HT1080 (cell line): ENCODE measurements at regions not wholly inside any gene's neighbourhood (a gene's known extent, or its start where the extent isn't known, plus 50 kb on each side); places are given as distances from the start of the nearest gene placed in this dataset.
"Not testable (repeated sequence)": the region's sequence is repeated elsewhere in the genome, so short reads cannot be mapped to it uniquely, and the experiment has no call there.

ENCODE experiments used
- DNase-seq: peaks from one replicate; pipeline ENCODE4 v3.0.0-alpha.2; 2015; ENCODE audit warnings: low read depth

DNA sequence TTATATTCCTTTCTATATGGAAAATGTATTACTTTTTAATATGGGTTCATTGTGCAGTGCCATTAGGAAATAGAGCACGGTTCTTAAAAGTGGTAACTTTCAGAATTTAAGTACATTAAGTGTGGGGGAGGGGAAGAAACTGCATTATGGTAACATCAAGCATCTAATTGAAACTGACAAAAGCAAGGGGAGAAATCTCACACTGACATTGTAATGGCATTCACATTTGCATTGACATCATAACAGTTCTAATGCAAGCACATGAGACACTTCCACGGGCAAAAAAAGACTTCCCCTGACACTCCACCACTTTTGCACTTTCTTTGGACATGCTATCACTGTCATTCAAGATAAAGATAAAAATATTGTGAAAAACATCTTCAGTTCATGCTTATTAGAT, 431.3 kb upstream of the SMIM21 start:
- DNase-seq = no peak

DNA sequence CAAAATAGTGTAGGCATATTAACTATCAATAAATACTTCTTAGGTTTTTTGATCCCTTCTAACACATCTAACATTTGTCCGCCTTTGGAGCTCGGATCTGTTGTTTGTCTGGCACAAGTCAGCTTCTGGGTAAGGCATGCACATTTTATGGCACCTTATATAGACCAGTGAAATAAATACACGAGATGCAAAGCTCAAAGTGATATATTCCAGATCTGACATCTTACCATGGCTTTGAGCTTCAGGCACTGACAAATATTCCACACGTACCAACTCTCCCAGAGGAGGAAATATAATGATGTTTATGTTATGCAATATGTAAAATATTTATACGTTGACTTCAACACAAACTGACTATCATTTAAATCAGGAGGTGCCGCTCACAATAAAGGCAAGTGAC, 430.1 kb upstream of the SMIM21 start:
- DNase-seq = no peak

DNA sequence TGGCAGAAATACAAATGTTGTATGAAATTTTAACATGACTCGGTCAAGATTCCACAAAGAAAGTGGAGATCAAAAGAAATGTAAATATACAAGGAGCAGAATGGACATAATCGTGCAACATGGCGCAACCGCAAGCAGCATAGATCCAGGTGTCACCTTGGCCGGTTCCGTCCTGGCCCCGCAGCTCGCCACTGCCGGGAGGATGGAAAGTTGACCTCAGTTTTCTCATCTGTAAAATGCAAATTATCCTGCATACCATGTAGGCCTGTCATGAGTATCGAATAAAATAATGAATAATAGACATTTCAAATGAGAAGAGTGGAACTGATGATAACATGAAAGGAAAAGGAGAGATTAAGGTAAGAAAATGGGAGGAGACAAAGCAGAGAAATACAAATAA, 427.3 kb upstream of the SMIM21 start:
- no peak for DNase-seq

DNA sequence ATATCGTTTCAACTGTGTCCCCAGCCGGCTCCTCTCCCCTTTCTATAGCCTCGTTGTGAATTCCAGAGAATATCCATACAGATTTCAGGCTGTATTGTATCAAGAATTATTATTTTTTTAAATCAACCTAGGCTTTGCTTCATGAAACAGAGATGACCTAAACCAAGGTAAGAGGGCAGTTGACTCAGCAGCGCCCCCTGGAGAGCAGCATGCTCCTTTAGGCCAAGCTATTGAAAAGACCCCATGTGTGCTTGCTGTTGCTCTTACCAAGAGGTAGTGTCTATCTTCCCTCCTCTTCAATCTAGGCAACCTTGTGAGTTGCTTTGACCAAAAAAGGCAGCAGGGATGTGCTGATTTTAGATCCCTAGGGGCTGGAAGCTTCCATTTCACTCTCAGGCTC, 426.7 kb upstream of the SMIM21 start:
- peak; percentile 22 for DNase-seq

DNA sequence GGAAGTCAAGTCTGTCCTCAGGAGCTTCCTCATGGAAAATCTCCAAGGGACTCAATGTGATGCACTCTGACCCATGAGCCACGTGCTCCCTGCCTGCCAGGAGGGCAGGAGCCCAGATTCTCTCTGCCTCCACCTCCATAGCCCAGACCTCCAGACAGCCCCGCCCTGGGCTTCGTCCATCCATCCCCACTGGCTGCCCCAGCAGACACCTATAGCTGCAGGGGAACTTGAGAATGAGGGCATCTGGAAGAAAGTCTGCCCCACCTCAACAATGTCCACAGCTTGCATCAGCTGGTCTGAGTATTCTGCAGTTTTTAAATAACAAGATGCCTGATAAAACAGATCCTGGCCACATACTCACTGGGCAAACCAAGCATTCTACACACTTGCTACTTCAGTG, 418.8 kb upstream of the SMIM21 start:
- no peak for DNase-seq

DNA sequence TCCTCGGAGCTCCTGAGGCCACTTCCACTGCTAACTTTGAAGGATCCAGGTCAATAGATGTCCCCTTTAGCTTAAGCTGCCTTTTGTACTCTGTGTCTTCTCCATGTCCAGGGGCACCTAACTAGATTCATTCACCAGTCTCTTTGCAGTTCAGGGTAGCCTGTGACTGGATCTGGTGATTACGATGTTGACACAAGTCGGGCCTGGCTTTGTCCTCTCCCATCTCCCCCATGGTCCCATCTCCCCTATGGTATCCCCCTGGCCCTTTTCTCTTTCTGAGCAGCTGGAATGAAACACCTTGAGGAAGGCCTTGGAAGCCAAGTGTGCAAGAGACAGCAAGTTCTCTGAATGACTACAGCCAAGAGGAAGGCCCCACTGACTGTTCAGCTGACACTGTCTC, 417.9 kb upstream of the SMIM21 start:
- DNase-seq = no peak

DNA sequence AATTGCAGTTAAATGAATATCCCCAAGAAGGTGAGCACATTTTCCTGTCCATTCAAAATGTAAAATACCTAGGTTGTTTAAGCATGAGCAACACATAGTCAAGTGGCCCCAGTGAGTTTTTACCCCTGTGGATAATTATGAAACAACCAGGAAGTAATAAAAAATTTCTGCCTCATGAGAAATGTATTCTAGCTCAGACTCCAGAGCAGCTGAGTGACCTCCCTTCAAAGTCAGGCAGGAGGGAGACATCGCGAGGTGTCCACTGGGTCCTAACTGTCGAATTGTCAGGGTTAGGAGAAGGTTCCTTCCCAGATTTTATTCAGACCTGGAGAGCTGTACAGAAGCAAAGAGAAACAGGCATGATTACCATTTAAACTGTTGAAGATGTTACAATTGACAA, 416.6 kb upstream of the SMIM21 start:
- peak; percentile 28 for DNase-seq

DNA sequence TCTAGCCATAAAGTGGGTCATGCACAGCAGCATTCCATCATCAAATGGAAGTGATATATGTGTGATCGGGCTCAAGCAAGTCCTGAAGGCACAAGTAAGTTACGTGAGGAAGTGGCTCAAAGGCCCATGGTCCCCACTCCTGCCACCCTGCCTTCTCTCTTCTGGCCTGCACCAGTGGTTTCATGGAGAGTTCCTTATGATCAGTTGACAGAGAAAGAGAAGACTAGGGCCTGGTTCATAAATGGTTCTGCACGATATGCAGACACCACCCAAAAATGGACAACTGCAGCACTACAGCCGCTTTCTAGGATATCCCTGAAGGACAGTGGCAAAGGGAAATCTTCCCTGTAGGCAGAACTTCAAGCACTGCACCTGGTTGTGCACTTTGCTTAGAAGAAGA, 412.6 kb upstream of the SMIM21 start:
- DNase-seq = no peak

DNA sequence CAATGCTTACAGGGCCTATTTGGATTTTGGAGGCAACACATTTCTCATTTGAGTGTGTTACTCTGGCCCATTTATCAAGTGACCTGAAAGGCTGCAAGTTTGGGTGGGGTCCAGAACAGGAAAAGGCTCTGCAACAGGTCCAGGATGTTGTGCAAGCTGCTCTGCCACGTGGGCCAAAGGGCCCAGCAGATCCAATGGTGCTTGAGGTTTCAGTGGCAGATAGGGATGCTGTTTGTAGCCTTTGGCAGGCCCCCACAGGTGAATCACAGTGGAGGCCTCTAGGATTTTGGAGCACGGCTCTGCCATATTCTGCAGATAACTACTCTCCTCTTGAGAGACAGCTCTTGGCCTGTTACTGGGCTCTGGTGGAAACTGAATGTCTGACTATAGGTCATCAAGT, 412.2 kb upstream of the SMIM21 start:
- not testable (repeated sequence) for DNase-seq

DNA sequence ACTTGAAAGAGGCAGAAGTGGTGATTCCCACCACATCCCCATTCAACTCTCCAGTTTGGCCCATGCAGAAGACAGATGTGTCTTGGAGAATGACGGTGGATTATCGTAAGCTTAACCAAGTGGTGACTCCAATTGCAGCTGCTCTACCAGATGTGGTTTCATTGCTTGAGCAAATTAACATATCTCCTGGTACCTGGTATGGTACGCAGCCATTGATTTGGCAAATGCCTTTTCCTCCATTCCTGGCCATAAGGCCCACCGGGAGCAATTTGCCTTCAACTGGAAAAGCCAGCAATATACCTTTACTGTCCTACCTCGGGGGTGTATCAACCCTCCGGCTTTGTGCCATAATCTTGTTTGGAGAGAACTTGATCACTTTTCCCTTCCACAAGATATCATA, 411.5 kb upstream of the SMIM21 start:
- no peak for DNase-seq

DNA sequence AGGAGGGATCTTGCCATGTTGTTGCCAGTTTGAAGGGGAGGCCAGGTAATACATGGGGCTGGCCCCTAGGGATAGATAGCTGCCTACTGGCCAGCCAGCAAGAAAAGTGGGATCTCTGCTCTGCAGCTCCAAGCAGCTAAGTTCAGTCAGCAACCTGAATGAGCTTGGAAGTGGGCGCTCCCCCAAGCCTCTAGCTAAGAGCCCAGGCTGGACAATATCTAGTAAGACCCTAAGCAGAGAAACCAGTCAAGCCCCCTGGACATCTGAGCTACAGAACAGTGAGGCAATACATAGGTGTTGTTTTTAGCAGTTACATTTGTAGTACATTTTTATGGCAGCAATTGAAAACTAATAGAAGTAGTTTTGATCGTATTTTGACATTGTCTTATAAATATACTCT, 409.8 kb upstream of the SMIM21 start:
- DNase-seq = no peak

DNA sequence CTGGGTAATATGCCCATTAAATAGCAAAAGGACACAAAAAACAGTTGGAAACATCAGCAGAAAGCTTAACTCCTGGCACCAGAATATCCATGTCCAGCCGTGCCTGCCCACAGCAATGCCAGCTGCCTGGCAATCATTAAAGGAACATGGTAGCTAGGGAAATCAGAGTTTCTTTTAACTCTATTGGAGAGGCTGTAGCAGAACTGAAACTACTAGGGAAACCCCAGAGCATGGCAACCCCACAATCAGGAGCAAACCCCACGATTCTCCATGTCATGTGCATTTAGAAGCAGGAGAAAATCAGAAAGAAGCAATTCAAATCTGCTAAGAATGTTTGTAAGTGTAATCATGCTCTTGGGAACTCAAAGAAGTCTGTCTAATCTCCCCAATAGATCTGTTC, 409.0 kb upstream of the SMIM21 start:
- no peak for DNase-seq

DNA sequence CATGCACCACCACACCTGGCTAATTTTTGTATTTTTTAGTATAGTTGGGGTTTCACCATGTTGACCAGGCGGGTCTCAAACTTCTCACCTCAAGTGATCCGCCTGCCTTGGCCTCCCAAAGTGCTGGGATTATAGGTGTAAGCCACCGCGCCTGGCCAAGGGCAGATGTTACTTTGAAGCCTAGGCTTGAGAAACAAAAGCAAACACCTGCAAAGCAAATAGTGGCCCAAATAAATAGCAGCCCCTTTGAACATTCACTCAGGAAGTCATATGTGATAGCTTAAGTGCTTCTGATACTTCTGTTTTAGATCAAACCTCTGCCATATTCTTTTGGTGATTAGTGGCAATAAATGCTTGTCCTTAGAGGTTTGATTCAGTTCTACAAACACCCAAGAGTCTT, 404.5 kb upstream of the SMIM21 start:
- DNase-seq = no peak

DNA sequence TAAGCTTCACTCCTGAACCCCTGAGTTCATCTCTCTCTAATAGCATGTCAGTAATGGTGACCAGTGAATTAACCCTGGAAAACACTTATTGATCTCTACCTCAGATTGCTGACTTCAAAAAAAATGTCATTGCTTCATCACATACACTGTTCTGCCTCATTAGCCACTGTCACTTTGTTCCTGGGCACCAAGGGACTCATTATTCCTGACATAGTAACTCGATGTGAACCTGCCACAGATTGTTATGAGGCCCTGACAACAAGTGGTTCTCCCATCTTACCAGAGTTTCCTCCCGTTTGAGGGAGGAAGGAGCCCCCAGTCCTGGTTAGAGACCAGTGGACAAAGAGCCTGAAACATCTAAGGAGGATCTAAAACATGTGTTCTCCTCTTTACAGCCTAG, 403.3 kb upstream of the SMIM21 start:
- DNase-seq = no peak

DNA sequence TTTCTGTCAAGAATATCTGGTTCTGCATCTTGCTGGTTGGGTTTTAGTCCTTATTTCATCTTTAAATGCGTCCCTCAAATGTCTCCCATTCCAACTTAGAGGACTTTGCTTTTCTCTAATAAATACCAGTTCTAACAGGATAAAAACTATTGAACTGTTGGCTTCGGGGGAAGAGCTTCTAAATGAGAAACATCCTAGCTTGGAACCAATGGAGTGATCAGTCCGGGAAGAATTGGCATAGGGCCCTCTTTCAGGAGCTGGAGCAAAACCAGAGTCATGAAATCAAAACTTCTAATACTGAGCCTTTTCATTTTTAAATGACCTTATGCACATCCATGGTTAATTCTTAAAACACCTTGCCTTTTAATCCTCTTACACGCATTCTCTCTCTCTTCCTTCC, 401.6 kb upstream of the SMIM21 start:
- no peak for DNase-seq

DNA sequence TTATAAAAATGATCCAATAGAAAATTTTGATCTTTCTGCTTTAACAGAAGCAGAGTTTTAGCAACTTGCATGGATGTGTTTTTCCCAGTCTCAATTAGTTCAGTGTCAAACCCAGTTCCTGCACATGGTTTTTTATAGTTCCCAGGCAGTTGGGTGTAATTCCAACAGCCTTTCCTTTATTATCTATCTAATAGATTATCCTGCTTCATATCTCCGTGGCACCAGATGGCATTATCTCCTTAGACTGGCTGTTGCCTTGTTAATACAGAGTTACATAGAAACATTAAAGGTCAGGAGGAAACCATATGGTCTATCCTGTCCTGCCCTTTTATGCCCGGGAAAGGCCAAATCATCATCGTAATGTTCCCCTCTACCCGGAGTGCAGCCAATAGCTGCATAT, 400.9 kb upstream of the SMIM21 start:
- DNase-seq = no peak

DNA sequence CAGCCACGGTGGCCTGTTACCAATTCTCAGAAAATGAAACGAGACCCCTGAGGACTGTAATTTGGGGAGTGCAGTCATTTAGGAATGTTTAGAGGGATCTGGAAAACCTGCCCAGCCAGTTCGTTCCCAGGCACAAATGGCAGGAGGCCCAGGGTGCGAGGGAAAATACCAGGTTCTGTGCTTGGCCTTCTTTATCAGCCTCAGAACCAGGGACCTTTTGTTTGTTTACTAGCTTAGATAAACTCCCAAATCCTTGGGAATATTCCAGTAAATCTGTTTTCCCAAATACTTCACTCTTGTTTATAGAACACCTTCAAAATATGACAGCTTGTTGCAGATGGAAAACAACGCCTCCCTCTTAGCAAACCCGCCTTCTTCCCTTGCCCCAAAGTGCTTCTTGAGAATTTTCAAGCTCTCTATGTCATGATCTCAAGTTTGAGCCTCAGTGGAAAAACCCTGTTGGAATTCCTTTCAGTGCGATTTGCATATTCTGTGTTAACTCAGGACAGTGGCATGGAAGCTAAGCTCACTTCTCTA, 400.3 kb upstream of the SMIM21 start:
- no peak for DNase-seq

DNA sequence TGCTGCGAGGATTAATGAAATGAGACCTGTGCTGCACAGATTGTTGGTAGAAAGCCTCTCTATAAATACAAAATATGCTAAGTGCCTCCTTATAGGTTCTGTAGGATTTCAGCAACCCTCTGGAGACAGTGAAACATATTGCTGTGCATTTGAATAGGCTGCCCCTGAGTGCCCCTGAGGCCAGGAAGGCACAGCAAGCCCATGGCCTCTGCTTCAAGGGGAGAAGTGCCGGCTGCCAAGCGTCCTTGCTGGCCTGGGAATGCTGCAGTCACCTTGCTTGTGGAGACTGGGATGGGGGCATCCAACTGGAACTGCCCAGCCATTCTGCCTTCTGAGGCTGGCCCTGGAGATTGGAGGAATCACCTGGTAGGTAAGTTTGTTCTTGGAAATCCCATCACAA, 397.2 kb upstream of the SMIM21 start:
- no peak for DNase-seq

DNA sequence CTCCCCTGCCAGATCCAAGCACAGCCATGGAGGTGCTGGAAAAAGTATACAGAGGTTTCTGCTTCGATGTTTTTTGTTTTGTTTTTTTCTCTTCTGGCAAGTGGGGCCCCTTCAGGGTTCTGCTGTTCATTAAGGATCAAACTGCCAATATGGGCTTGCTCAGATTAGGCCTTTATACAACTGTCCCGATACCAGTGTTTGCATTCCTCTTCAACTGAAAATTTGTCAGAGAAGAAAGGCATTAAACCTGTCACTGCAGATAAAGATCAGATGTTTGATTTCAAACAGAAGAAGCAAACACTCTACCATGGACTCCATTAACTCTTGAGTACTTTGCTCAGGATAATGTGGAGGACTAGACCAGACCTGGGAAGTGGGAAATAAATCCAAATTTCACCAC, 396.0 kb upstream of the SMIM21 start:
- no peak for DNase-seq

DNA sequence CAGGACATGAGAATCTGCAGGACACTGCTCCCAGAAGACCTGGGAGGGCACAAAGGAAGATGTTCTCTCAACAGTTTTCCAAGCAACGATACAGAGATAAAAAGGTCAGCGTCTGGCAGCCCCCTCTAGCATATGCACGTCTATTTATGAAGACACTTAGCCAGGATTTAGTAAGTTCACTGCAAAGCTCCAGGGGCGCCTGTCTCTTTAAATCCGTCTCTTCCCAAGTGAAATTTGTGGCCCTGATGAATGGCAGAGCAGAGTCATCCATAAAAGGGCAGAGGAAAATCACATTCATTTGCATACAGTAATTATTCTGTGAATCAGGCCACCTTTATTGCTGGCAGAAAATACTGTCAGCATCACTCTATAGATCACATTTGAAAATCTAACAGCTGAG, 390.9 kb upstream of the SMIM21 start:
- DNase-seq = no peak

DNA sequence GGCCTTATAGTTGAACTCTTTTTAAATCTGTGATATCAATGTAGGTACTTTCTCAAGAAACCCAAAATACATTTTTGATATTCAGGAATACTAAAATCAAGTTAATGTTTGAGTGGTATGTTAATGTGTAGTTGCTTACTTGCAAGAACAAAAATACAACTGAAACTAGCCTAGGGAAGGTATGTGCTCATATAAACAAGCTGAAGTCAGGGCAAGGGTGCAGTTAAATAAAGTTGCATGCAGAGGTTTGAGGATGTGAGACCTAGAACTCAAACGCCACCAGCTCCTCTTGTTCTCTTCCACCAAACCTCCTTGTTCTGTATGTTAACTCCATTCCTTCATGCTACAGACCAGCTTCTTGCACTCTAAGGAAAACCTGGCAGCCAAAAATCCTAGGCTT, 388.3 kb upstream of the SMIM21 start:
- no peak for DNase-seq

DNA sequence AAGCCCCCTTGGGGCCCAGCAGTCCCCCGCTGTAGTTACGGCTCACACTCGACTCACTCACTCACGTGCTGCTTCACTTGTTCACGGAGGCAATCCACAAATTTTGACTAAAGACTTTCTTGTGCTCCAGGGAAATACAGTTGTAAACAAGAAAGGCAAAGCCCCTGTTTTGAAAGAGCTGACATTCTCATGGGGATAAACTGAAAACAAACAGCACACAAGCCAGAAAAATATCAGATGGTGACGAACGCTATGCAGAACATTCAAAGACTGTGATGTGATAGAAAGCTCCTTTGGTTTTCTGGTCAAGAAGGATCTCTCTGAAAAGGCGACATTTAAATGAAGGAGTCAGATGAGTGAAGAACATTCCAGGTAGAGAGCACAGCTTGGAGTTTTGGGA, 385.3 kb upstream of the SMIM21 start:
- no peak for DNase-seq

DNA sequence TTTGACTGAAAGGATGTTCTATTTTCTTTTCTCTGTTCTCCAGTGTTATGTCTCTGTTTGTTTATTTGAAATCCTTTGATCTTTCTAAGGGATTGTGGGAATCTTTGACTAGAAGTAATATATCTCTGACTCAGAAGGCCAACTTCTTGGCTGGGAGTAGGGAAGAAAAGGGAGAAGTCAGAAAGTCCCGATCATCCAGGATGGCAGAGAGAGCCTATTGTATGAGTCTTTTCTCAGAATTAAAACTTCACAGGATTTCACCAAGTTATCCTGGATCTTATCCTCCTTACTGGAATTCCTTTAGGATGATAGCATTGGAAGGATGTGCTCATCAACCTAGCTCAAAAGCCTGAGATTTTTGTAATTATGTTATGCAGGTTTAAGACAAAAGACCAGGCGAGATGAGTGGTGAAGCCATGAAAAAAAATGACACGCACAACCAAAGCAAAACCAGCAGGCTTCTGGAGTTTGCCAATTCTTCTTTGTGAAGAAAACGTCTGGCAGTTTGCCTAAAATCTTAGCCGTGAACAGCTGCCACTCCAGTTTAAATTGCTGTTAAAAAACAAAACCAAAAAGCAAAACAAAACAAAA, 383.6 kb upstream of the SMIM21 start:
- peak; percentile 36 for DNase-seq

DNA sequence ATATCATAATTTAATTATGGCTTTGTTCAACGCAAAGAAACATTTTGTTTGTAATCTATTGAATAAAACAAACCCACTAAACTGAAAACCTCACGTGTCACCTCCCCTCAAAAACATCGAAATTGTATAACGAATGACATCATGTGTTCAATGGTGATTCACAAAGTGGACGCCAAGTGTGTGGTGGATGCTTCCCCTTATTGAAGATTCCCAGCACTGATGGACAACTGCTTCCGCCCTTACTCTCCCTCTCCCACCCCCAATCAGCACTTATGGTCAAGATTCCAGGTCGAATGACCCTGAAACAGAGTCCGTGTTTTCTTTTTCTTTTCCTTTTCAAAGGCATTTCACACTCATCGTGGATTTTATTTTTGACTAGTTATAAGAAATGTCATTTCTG, 383.0 kb upstream of the SMIM21 start:
- peak; percentile 8 for DNase-seq
